ENCODE measurements at regions not wholly inside any gene's neighbourhood (a gene's known extent, or its start where the extent isn't known, plus 50 kb on each side); places are given as distances from the start of the nearest gene placed in this dataset.

GRCh38 chr3:41035456-41036022 lies 163.8 kb upstream of the CTNNB1 start:
- no peaks in the 10 kb centered on the region for H4K20me1 ChIP-seq (replicated peaks in 1 of 2; ENCODE audit: control insufficient read depth in 1 of 2, insufficient read depth in 2 of 2, low read length in 2 of 2)
- no peak overlapping the region for H4K8ac ChIP-seq (ENCODE audit: extremely low read depth, insufficient read depth, low read length)
- POLR2A ChIA-PET (ENCODE audit: partially characterized antibody), result no interaction called here
- H2AK5ac ChIP-seq (ENCODE audit: low read depth, low read length), result no peak overlapping the region
- H2BK15ac ChIP-seq (ENCODE audit: low read length), result no peak overlapping the region
- no peak overlapping the region for H3K14ac ChIP-seq (ENCODE audit: insufficient read length)
- H3K4me2 ChIP-seq (ENCODE audit: insufficient read depth in 1 of 2, low read depth in 2 of 2, low read length in 2 of 2), result no peak overlapping the region
- H4K91ac ChIP-seq (replicated peaks; ENCODE audit: insufficient read length, low read length), result no peak overlapping the region
- no peak overlapping the region for H2BK5ac ChIP-seq (ENCODE audit: low read depth, low read length)
- H2BK12ac ChIP-seq (ENCODE audit: low read depth, low read length), result no peak overlapping the region
- TF ChIP-seq RAD21 (IDR thresholded peaks at IDR 0.05 in 1 of 2, conservative IDR thresholded peaks at IDR 0.05 in 1 of 2; ENCODE audit: low read depth in 2 of 2, low read length in 2 of 2), result no peak
- TF ChIP-seq HDAC2 (IDR thresholded peaks at IDR 0.05; ENCODE audit: borderline replicate concordance in 1 of 2, low read depth in 2 of 2, low read length in 2 of 2), result no peak
- TF ChIP-seq SP2 (IDR thresholded peaks at IDR 0.05; ENCODE audit: low read length), result no peak
- no peak for TF ChIP-seq EZH2 (IDR thresholded peaks at IDR 0.05; ENCODE audit: low read depth, low read length, severe bottlenecking)
- no peak for TF ChIP-seq NRF1 (IDR thresholded peaks at IDR 0.05; ENCODE audit: low read depth, low read length)
- FAIRE-seq, result no peak
- no peak overlapping the region for H2BK120ac ChIP-seq (replicated peaks; ENCODE audit: low read depth, low read length)
- no peak overlapping the region for H3K4me3 ChIP-seq (ENCODE audit: extremely low read depth in 1 of 4, insufficient read depth in 2 of 4, low read depth in 3 of 4, low read length in 4 of 4)
- no peaks in the 10 kb centered on the region for H3K79me1 ChIP-seq (ENCODE audit: low read depth, low read length)
- H3K36me3 ChIP-seq (ENCODE audit: control insufficient read depth in 2 of 4, insufficient read depth in 4 of 4, low read length in 3 of 4), result no peaks in the 10 kb centered on the region
- H3K56ac ChIP-seq (replicated peaks; ENCODE audit: insufficient read length, low read depth, low read length), result no peak overlapping the region
- H4K5ac ChIP-seq (ENCODE audit: insufficient read length, low read depth, low read length), result no peak overlapping the region
- H3K4ac ChIP-seq (replicated peaks; ENCODE audit: insufficient read length, low read depth, low read length), result no peak overlapping the region
- peaks cover 4 to 6% of the 10 kb centered on the region in 2 experiments; a peak in 3 of 4 replicates for H3K9me3 ChIP-seq (ENCODE audit: insufficient read depth in 2 of 2, low read depth in 1 of 2, low read length in 1 of 2)
- H3K18ac ChIP-seq (ENCODE audit: extremely low read depth, low read length), result no peak overlapping the region
- CTCF ChIA-PET (ENCODE audit: partially characterized antibody), result interaction anchor here (0.7 to 1.0 kb wide), 2 partner anchors 26 to 32 kb away, joined by 3 to 4 read pairs; no protein-coding TSS in a partner anchor
- no peaks in the 10 kb centered on the region for H3K27me3 ChIP-seq (replicated peaks in 1 of 4; ENCODE audit: control insufficient read depth in 3 of 4, extremely low read depth in 1 of 4, insufficient read depth in 3 of 4, low read length in 3 of 4)
- no peak overlapping the region for H2BK20ac ChIP-seq (ENCODE audit: low read length)
- DNase-seq (ENCODE audit: low read depth in 1 of 2, low spot score in 2 of 2), result no peak
- H3K79me2 ChIP-seq (ENCODE audit: control insufficient read depth in 1 of 2, insufficient read depth in 2 of 2, low read length in 2 of 2), result no peaks in the 10 kb centered on the region
- H3K23ac ChIP-seq (ENCODE audit: insufficient read length), result no peak overlapping the region
- WGBS, 2 experiments (ENCODE audit: extremely low coverage in 1 of 2, insufficient coverage in 1 of 2, insufficient read length in 1 of 2, insufficient replicate concordance in 2 of 2, low coverage in 1 of 2, low lambda C conversion rate in 2 of 2, missing lambda C conversion rate in 1 of 2), result 93% methylated on average over 2 of the region's 2 CpGs; no CpG with 5 or more reads in 1 of the 2 experiments
- H3K4me1 ChIP-seq (replicated peaks in 1 of 4; ENCODE audit: control insufficient read depth in 3 of 4, insufficient read depth in 4 of 4, low read length in 3 of 4), result no peaks in the 10 kb centered on the region
- H2AFZ ChIP-seq (ENCODE audit: low read length), result no peak overlapping the region
- H3K9ac ChIP-seq (replicated peaks in 1 of 4; ENCODE audit: extremely low read depth in 1 of 4, low read depth in 3 of 4, low read length in 3 of 4), result no peak overlapping the region
- H3K23me2 ChIP-seq (ENCODE audit: low read depth, low read length), result no peaks in the 10 kb centered on the region
- H3K27ac ChIP-seq (ENCODE audit: low read depth, low read length), result no peak overlapping the region
